G401 (cell line): ENCODE measurements at regions not wholly inside any gene's neighbourhood (a gene's known extent, or its start where the extent isn't known, plus 50 kb on each side); places are given as distances from the start of the nearest gene placed in this dataset.
"Not testable (repeated sequence)": the region's sequence is repeated elsewhere in the genome, so short reads cannot be mapped to it uniquely, and the experiment has no call there.

Experiments
- DNase-seq: peaks from one replicate; pipeline ENCODE4 v3.0.0-alpha.2; 2015; ENCODE audit warnings: low spot score
- in situ Hi-C: cut with HindIII; loops from 2 replicates; pipeline ENCODE4 v1.10.0; 2016; ENCODE audit warnings: low sequenced_read_pairs, mixed read lengths

DNA sequence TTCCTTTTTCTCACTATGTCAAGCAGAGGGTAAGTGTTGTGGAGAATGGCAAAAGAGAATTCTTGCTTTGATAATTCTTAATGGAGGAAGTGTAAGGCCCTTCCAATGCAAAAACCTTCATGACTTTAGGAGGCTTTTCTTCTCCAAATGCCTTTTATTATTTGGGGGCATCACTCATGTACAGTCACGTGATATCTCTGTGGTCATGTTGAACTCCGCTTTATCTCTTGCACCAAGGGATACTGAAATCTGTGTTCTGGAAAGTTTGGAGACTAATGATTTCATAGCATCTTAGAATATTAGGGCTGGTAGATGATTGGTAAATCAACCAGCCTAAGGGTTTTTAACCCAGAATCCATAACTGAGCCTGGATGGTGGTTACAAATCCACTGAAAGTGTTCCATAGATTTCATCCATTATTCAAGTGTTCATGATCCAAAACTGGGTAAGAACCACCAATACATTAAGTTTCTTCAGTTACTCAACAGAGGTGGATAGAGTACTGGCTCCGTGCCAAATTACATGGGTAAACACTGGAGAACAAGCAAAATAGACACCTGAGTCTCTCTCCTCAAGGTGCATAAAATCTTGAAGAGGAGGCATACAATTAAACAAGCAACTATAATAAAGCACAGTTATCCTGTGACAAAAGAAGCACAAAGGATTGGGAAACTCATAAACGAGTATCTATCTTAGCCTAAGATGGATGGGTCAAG lies 169.6 kb upstream of the EPHA4 start:
- in situ Hi-C loops = no loop called here
- DNase-seq = no peak

DNA sequence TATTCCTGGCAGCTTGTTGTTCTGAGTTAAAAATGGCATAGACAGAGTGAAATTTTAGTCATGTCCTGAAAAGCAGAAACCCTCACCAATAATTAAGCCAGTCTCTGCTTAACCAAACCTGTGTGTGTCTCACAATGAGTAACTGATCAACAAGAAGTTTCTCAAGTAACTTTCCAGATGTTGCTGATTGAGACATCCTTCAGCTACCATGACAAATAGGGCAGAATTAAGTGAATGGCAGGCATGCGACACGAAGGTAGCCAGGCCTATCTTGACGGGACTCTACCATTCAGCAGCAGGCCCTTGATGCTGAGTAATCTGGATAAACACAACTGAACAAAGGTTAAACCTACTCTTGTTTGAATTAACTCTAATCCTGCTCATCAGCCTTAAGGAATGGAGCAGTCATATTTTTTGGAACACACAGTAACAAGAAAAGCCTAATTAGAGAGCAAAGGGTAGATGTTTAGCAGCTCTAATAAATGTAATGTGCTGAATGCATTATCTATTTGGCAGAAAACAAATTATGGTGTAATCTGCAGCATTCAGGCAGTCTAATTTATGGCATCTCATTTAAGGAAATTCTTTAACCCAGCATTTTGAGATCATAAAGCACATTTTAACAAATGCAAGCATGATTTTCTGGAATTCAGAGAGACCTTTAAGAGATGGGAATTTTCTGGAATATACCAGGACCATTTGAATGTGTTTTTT lies 159.5 kb upstream of the EPHA4 start:
- in situ Hi-C loops = no loop called here
- no peak for DNase-seq

- in situ Hi-C loops = no loop called here
- DNase-seq = no peak
Observed at GRCh38 chr2:221726894-221727513, 154.9 kb upstream of the EPHA4 start.

GRCh38 chr2:221724631-221725203 lies 152.6 kb upstream of the EPHA4 start:
- in situ Hi-C loops = no loop called here
- no peak for DNase-seq

GRCh38 chr2:221724117-221724516 lies 152.0 kb upstream of the EPHA4 start:
- in situ Hi-C loops, DNase-seq: not testable (repeated sequence)

DNA sequence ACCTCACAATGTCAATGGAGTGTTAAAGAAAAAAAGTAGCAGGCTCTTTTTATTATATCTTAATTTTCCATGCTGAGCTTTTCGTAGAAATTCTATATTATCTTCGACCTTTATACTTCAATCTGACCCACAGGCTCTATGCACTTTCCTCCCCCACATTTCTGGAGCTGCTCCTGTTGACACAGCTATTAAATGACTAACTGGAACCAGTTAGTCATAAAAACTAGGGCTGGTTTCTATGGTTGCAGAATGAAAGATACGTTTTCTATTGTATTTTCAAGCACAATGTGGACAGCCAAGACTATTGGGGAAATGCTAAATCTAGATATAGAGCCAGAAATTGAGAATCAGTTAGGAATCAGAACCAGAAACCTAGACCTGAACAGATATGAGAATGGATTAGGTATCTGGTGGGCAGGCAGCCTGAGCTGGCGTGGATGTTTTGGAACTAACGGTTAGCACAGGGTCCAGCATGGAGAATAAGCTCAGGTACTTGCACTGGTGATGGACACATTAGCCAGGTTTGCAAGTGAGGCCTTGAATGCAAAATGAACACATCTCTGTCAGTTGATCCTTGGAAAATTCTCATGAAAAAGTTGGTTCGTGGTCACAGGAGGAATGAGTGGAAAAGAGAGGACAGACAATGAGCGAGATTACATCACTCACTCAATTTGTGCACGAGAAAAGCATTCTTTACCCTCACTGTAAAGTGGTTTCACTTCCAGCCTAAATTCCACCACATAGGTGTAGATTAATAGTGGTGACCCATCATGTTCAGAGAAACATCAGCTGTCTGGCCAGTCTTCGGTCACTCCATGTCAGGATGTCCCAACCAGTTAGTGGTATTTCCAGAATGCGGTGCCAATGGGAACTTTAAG lies 144.6 kb upstream of the EPHA4 start:
- in situ Hi-C loops = no loop called here
- DNase-seq = no peak

DNA sequence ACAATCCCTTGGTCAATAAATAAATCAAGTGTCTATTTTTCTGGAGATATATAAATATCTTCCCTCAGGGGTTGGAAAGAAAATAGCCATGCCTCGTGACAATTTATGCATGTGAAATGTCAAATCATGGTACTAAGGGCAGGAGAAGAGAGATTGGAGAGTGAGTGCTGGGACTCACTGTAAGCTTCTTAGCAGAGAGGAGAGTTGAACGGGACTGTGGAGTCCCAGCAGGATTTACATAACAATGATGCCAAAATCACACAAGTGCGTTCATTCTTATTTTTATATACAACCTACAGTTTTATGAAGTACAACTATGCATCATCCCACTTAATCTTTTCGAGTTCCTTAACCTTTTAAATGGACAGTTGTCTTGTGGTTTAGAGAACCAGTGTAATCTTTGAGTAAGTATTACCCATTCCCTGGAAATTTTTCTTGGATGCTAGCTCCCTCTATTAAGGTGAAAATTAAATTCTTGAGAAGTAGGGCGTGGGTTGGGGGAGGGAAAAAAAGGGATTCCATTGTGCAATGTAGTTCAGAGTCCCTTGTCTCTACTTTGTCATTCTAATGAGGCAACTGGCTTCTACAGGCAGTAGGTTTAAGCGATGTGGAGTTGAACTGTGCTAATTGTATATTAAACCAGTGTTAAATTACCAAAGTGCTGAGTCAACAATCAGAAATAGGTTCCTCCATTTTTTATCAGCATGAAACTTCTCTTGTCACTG lies 143.6 kb upstream of the EPHA4 start:
- in situ Hi-C loops = no loop called here
- no peak for DNase-seq

- no peak for DNase-seq
- in situ Hi-C loops = no loop called here
Observed at GRCh38 chr2:221710744-221711143, 138.6 kb upstream of the EPHA4 start.

DNA sequence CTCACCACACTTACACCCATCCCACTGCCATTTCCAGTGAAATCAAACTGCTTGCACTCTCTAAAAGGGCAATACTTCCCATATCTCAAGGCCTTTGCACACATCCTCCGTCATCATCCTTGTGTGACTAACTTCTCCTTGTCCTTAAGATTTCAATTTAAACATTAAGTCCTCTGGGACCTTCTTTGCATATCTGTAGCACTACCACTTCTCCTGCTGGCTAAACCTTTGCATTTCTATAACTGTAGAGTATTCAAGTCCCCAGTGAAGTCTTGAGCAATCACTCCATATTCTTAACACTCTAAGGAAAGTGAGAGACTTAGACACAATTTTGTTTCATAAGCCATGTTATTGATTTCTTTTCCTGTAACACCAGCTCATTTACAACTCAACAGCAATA lies 136.8 kb upstream of the EPHA4 start:
- no peak for DNase-seq
- in situ Hi-C loops = no loop called here

- no peak for DNase-seq
- in situ Hi-C loops = no loop called here
Observed at GRCh38 chr2:221705185-221705877, 133.2 kb upstream of the EPHA4 start.

GRCh38 chr2:221704442-221704841 lies 132.3 kb upstream of the EPHA4 start:
- in situ Hi-C loops = no loop called here
- no peak for DNase-seq

GRCh38 chr2:221693365-221693764 lies 121.3 kb upstream of the EPHA4 start:
- in situ Hi-C loops = no loop called here
- no peak for DNase-seq

GRCh38 chr2:221691571-221691970 lies 119.5 kb upstream of the EPHA4 start:
- DNase-seq = no peak

GRCh38 chr2:221689140-221689539 lies 117.0 kb upstream of the EPHA4 start:
- no peak for DNase-seq
- in situ Hi-C loops = no loop called here

More at GRCh38 chr2:221691571-221691970, 119.5 kb upstream of the EPHA4 start:
- in situ Hi-C loops = no loop called here

DNA sequence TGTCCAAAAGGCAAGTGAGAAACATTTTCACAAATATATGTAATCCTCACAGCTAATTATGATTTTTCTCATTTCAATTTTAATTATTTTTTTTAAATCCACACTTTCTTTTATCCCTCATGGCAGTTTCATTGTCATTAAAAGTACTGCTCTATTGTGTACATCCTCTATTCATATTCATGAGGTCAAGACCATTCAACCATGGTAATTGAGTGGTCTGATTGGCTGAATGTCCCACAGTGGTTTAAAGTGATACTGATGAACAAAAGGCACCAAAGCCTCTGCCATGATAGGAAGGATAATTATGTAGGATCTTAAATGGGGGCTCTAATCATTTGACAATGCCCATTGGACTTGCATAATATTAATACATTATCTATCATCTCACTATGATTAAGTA lies 108.4 kb upstream of the EPHA4 start:
- in situ Hi-C loops = no loop called here
- DNase-seq = no peak

DNA sequence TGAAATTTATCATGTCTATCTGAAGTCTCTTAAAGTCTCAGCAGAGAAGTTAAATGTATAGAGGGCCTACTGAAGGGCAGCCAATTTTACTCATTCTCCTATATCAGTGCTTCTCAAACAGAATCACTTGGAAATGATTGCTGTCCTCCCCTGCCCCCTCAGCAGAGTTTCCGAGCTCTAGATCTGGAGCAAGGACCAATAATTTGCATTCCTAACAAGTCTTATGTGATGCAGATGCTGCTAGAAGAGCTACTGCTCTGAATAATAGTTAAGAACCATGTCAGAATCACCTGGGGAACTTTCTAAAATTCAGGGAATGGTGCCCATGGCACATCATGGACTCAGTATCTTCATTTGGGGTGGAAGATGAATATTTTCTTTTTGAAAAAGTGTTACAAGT lies 105.6 kb upstream of the EPHA4 start:
- in situ Hi-C loops = no loop called here

DNA sequence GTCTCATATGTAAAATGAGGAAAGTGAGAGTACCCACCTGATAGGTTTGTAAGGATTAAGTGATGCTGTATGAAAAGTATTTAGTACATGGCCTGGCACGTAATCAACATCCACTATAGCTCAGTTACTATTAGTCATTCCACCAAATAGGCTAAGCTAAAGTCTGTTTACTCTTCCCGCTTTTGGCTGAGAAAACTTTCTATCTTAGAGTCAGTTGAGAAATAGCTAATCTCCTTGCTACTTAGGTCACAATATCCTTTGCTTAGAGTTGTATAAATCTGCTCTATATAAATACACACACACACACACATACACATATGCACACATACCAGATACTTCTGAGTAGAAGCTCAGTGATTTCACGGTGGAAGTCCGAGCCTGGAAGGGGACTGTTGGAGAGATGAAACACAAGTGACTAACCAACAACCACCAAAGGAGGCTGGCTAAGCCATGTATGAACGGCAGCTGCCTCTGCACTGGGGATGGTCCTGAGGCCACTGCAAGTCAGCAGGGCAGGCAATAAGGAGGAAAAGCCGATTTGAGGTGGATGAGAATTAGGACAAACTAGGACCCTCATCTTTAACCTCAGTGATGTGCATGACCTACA lies 104.6 kb upstream of the EPHA4 start:
- in situ Hi-C loops = no loop called here
- DNase-seq = no peak

More for the DNA sequence above, 105.6 kb upstream of the EPHA4 start:
- DNase-seq = no peak
